HFFc6 (cell line): ENCODE measurements at regions not wholly inside any gene's neighbourhood (a gene's known extent, or its start where the extent isn't known, plus 50 kb on each side); places are given as distances from the start of the nearest gene placed in this dataset.

Experiments used
- DNase-seq: peaks from one replicate; pipeline ENCODE4 v3.0.0-alpha.2; 2018
- H3K27ac Mint-ChIP-seq: 2 replicates; pipeline ENCODE4 v1.8.0; 2020; ENCODE audit warnings: mild to moderate bottlenecking, mixed read lengths
- H3K27me3 Mint-ChIP-seq: 2 replicates; pipeline ENCODE4 v1.8.0; 2021; ENCODE audit warnings: mild to moderate bottlenecking, moderate library complexity, mixed read lengths; ENCODE audit not compliant: insufficient read depth
- H3K36me3 Mint-ChIP-seq: 2 replicates; pipeline ENCODE4 v1.8.0; 2021; ENCODE audit warnings: low read depth, mixed read lengths
- H3K4me1 Mint-ChIP-seq: 2 replicates; pipeline ENCODE4 v1.8.0; 2020; ENCODE audit warnings: low read depth, mixed read lengths
- H3K4me3 Mint-ChIP-seq: 2 replicates; pipeline ENCODE4 v1.8.0; 2020; ENCODE audit warnings: mild to moderate bottlenecking, moderate library complexity, mixed read lengths
- H3K9me3 Mint-ChIP-seq: 2 replicates; pipeline ENCODE4 v1.8.0; 2020; ENCODE audit warnings: mild to moderate bottlenecking, mixed read lengths
- TF ChIP-seq, protein P1 (sequence below): fragments of 200-600 bp; sonication (generic); IDR thresholded peaks from 2 replicates; pipeline ENCODE4 v1.5.0; 2021; ENCODE audit warnings: antibody characterized with exemption, mild to moderate bottlenecking

DNA sequence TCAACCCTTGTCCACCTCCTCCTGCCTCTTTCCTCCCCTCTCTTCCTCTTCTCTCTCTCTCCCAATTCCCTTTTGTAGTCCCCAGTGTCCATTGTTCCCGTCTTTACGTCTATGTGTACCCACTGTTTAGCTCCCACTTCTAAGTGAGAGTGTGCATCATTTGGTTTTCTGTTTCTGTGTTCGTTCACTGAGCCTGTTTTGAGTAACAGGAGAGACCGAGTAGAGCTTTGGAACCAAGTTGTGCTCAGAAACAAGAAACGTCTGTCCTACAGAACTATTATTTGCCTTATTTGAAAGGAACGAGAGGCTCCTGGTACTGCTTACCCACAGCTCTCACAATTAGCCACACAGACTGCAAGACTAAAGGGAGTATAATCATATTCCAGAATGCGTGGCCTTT is 50.1 kb upstream of the MAPRE2 start:
- no peak overlapping the region for H3K27ac Mint-ChIP-seq
- TF ChIP-seq, protein P1, sequence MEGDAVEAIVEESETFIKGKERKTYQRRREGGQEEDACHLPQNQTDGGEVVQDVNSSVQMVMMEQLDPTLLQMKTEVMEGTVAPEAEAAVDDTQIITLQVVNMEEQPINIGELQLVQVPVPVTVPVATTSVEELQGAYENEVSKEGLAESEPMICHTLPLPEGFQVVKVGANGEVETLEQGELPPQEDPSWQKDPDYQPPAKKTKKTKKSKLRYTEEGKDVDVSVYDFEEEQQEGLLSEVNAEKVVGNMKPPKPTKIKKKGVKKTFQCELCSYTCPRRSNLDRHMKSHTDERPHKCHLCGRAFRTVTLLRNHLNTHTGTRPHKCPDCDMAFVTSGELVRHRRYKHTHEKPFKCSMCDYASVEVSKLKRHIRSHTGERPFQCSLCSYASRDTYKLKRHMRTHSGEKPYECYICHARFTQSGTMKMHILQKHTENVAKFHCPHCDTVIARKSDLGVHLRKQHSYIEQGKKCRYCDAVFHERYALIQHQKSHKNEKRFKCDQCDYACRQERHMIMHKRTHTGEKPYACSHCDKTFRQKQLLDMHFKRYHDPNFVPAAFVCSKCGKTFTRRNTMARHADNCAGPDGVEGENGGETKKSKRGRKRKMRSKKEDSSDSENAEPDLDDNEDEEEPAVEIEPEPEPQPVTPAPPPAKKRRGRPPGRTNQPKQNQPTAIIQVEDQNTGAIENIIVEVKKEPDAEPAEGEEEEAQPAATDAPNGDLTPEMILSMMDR = no peak
- no peak for DNase-seq
- H3K4me1 Mint-ChIP-seq = peaks cover 14% of the 10 kb centered on the region
- no peak overlapping the region for H3K4me3 Mint-ChIP-seq
- no peaks in the 10 kb centered on the region for H3K36me3 Mint-ChIP-seq
- peaks cover 2% of the 10 kb centered on the region for H3K27me3 Mint-ChIP-seq
- no peaks in the 10 kb centered on the region for H3K9me3 Mint-ChIP-seq
